Hematopoietic multipotent progenitor cell treated with erythropoietin and hydrocortisone succinate and interleukin-3 and kit ligand, for 4 days (in vitro differentiated cells): ENCODE measurements at regions not wholly inside any gene's neighbourhood (a gene's known extent, or its start where the extent isn't known, plus 50 kb on each side); places are given as distances from the start of the nearest gene placed in this dataset.
"Not testable (repeated sequence)": the region's sequence is repeated elsewhere in the genome, so short reads cannot be mapped to it uniquely, and the experiment has no call there.

Experiments used
- DNase-seq: peaks from one replicate; pipeline ENCODE4 v3.0.0-alpha.2; 2015

DNA sequence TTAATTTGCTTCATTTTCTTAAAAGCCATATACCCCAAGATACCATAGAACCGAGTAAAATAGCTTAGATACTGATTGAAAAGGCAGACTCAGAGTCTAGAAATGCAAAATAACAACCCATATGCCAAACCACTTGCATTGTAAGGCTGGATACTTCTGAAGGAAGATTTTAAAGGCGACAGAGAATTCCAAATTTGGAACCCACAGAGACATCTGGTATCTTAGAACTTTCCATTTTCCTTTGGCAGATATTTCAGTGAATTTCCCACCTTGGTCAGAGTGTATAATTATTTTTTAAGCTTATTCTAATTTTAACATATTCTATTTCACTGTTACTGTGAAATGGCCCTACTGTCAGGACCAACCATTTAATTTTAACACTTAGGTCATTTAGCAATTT is 186.4 kb upstream of the E2F7 start:
- no peak for DNase-seq

DNA sequence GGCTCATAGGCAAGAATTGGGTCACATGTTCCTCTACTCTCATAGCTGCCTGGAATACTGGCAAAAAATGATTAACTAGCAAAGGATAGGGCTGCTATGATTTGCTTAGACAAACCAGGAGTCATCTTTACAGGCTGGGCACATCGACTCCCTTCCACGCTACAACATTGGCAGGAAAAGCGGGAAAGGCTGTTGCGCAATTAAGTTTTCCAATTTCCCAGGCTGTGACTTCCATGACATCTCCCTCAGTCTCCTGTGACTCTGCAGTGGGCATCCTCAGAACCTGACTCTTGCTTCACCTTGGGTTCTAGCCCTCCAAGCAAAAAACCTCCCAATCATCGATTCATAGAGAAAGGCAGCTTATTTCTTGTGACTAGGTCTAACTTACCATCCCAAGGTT is 184.5 kb upstream of the E2F7 start:
- DNase-seq = no peak

DNA sequence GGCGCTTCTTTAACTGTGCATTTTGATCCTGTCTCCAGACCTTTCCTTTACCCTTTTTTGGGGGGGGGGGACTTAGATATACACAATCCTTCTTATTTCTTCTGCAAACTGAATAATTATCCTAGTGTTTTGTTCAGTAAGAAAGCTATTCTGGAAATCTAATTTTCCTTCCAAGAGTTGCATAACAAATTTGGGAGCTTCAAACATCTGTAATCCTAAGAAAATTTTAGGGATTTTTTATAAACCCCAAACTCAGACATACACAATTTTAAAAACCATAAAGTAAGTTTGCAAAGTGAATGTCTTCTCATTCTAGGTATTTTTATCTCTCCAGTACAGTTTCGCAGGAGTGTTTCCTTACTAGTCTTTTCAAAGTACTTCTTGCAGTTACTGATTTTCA is 182.7 kb upstream of the E2F7 start:
- no peak for DNase-seq

DNA sequence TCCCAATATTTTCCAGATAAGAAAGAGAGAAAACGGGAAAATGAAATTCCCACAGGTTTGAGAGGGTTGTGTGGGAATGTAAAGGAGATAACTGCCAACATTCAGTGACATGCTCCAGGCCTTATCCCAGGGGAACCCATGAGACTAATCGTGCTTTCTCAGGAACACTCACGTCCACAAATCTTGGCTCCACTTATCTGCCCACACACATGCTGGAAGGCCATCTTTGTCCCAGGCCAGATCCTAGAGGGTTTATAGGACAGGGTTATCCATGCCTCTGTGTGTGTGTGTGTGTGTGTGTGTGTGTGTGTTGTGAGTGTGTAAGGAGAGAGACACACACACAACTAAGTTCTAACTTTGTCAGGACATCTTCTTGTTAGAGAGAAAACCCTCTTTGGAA is 182.2 kb upstream of the E2F7 start:
- DNase-seq = no peak

DNA sequence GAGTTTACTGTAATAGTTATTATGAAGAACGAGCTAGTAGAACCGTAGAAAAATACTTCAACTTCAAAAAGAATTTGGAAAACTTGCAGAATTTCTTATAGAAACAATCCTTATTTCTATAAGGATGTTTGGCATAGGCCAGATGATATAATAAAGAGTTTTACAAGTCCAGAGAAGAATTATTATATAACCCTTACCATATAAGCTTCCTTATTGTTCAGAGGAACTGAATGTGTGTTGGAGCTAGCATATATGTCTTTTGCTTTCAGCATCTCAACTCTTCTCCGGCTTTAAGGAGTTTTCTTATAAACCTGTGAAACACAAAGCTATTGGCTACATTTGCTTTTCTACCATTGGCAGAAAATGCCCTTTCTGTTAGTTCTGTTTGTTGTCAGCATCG is 178.0 kb upstream of the E2F7 start:
- DNase-seq = no peak

DNA sequence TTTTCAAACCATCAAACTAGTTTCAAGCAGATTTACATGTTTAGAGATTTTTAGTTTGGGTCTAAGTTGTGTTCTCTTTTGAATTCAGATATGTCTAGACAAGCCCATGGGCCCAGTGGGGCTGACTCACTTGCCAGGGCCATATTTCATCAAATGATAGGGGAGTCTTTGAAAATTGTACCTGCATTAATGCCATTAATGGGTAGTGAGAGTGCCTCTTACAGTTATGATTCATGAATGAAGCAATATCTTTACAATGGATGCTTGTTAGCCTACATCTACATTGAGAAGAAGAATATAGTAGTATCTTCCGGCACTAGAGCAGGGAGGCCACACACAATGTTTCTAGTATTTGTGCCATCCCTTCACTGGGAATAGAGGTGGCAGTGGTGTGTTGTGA is 174.2 kb upstream of the E2F7 start:
- DNase-seq = no peak

DNA sequence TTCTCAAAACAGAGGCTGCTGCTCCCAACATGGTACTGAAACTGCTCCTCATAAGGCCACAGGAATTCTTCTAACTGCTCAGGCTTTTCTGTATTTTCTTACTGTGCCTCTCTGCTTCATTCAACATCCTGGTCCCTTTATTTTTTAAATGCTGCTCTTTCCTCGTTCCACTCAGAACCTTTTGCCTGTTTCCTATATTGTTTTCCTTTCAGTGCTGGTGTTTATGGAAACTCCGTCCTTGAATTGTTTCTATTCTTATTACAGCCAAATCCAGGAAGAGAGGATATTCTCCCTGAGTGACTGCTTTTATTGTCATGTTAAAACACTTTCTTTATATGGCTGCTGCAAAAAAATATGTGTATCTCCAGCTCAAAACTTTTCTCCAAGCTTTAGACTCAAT is 173.0 kb upstream of the E2F7 start:
- DNase-seq = no peak

DNA sequence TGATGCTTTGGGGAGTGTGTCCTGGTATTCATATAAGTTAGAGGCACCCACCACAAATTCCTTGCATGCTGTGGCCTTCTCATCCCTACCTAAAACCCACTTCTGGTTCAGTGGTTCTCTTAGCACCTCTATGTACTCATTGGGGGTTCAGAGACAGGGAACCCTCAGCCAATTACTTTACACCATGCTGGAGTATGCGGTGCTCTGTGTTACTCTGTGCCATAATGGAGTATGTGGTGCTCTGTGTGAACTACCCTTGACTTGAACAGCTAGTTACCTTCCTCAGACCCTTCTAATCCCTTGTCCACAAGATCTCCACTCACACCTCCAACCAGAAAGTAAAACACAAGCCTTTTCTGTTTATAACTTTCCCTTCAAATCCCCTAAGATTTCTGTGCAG is 172.5 kb upstream of the E2F7 start:
- no peak for DNase-seq

DNA sequence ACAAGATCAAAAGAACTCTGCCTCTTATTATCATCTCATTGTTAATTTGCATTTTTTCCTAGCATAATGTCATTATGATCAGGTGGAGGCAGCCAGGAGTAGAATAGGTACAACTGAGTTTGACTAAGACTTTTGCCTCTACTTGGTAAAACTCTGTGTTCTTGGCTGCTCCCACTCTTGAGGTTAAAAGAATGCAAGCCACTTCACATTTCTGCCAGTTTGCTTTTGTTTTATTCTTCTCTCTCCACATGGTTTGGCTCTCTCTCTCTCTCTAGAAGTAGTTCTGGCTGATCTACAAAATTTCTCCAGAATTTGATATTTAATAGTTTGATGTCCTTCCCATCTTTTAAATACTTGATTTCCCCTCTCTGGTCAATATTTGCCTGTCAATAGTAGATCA is 170.7 kb upstream of the E2F7 start:
- DNase-seq = no peak

DNA sequence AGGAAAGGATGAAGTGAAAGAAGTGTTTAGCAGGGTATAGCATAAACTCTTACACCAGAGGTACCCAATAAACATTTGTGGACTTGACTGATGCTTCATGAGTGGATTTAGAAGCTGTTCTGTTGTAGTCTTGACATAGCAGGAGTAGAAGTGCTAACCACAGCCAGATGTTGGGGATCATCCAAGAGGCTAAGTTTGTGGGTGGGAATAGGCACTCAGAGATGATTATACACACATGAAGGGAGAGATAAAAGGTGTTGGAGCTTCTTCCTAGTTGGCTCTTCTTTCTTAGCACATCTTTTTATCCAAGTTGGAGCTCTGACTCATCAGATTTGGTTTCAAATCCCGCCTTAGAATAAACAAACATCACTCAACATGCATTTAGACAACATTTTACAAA is 166.7 kb upstream of the E2F7 start:
- peak; percentile 9 for DNase-seq

DNA sequence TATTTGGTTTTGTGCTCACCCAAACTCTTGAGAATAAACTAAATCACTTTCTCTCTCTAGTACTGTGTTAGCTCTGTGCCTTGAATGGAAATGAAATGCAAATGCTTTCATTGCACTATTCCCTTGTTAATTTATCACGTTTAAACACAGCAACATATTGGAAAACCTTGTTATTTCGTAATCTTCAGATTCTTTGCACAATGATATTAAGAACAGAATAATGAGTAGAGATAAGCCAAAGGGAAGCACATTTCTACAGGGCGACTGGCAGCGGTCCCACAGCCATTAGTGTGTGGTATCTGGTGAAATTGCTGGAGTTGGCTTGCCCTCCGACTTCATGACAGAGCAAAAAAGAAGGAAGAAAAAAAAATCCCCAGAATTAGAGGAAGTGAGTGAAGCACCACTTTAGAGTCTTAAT is 166.1 kb upstream of the E2F7 start:
- peak; percentile 91 for DNase-seq

DNA sequence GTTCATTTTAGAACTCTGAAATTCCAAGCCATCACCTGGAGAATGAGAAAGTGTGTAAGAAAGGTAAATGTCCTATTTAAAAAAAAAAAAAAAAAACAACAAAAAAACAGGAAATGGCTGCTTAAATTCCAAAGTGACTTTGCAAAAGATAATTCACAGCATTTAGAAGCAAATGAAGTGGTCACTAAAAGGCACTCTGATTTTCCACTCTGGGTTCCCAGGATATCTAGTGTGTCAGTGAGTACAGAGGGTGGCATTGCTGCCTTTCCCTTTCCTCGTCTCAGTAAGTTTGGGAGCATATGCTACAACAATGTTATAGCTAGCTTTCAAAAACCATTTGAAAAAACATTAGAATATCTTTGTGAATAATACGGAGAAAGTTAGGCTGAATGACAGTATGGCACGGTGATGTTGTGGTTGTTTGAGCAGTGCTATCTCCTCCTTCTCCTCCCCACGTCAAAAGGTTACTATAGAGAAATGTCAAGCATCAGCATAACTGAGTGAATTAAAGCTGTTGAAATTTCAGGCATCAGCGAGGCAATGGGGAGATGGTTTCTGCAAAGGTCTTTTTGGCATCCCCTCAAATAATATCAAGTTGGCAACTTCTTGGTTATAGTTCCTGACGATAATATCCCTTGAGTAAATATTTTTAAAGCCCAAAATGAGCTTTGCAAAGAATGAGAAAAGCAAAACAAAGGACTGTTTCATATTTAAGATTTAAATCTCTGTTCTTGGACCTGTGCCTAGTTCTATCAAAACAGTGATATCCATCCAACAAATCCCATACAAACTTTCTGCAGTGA is 164.5 kb upstream of the E2F7 start:
- DNase-seq = no peak

DNA sequence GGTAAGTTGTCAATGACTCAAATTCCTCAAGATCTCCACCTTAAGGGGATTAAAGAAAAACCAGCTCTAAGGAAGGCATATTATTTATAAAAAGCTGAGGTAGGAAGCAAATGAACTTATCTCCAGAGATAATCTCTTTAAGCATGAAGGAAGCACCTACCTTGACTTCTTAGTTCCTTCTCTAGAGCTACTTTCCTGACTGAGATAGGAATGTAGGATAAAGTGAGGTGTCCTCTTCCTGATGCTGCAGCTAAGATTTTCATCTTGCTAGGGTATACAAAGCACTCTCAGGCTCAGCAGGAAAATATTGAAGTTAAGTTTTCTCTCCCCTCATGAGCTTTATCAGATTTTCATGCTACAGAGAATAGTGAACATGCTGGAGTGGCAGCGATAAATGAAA is 163.0 kb upstream of the E2F7 start:
- no peak for DNase-seq

DNA sequence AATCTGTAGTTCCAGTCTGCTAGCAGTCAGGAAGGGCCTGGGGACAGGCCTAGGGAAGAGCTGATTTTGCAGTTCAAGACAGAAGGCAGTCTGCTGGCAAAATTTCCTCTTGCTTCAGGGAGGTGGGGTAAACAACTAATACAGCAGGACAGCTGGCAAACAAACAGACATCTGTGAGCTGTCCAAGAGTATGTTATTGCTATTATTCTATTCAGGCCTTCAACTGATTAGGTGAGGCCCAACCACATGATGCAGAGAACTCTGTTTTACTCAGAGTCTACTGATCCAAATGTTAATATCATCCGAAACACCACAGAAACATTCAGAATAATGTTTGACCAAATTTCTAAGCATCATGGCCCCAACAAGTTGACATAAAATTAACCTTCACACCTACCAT is 161.0 kb upstream of the E2F7 start:
- DNase-seq = no peak

DNA sequence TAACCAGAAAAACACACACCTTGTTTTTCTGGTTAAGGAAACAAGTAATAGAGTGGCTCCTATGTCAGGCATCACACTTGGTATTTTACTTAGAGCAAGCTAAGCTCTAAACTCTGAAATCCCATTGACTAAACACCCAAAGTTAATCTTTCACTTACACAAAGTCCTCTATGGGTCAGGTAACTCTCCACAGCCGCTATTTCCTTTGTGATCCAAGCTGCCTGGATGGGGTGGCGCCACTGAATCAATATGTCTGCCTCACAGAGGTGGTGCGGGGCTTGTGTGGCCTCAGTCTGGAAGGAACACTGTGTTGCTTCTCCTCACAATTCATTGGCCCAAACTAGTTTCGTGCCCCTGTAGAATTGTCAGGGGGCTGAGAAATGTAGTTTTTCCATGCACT is 160.0 kb upstream of the E2F7 start:
- no peak for DNase-seq

DNA sequence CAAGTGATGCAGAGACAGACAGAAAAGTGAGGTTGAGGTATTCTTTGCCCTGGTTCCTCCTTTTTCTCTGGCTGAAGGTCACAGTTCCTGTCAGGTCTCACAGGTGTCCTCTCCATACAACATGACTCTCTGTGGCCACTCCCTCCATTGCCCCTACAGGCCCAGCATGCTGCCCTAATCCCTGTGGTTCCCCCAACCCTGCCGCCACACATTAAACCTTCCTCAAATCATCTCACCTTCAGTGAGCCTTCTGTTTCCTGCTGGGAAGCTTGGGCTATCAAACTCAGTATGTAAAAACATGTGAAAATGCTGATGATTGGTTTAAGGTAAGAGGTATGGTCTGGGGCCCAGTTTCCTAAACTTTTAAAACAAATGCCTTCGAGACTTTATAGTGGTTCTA is 159.0 kb upstream of the E2F7 start:
- DNase-seq = no peak

DNA sequence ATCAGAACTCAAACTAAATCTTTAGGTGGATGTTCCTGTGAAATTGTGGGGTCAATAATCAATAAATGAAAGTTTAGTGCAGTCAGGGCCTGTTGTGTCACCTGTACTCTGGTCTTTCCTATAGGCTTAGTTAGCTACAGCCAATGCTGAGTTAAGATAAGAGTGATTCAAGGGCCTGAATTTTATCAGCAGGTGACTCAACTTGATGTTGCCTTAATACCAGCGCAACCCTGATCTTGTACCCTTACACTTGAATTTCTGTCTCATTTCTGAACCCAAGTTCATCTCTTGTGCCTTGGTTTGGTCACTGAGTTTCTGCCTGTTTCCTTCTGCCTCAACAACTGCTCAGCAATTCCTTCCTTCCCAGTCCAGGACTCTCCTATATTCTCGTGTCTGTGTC is 157.0 kb upstream of the E2F7 start:
- DNase-seq = no peak

DNA sequence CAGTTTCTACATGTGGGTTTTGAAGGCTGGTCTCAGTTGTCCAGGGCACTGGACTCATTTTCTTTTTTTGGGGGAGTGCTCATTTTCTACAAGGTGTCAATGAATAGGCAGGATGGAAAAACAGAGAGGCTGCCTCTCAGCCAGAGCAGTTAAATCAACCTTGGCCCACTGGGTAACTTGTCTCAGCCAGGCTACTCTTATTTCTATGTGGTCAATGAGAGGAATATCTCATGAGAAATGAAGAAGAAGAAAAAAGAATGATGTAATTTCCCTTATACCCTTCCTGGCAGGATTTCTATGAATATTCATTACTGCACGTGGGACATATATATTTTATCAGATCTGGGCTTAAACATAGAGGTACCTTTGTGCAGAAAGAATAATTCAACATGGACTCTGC is 155.2 kb upstream of the E2F7 start:
- peak; percentile 37 for DNase-seq

DNA sequence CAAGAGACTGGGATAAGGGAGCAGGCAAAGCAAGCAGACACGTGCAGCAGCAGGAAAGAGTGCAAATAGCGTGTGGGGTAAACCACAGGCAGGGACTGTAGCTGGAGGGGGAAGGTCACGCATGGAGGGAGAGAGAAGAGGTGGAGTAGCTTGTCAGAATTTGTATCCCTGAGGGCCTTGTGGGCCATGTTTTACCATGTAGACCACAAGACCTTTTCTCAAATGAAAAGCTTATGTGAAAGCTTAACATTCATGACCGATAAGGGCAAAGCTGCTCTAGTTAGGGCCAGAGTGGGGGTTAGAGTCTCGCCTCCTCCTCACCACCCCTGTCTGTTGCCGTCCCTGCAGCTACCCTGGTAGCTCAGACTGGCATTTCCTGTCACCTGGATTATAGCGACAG is 152.9 kb upstream of the E2F7 start:
- DNase-seq = no peak

DNA sequence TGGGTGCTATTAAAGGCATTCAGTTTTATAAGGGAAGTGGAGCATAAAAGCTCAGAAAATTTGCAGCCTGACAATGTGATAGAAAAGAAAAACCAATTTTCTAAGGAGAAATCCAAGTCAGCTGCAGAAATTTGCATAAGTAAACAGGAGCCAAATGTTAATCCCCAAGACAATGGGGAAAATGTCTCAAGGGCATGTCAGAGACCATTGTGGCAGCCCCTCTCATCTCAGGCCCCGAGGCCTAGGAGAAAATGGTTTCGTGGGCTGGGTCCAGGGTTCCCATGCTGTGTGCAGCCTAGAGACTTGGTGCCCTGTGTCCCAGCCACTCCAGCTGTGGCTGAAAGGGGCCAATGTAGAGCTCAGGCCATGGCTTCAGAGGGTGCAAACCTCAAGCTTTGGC is 150.8 kb upstream of the E2F7 start:
- DNase-seq = not testable (repeated sequence)

DNA sequence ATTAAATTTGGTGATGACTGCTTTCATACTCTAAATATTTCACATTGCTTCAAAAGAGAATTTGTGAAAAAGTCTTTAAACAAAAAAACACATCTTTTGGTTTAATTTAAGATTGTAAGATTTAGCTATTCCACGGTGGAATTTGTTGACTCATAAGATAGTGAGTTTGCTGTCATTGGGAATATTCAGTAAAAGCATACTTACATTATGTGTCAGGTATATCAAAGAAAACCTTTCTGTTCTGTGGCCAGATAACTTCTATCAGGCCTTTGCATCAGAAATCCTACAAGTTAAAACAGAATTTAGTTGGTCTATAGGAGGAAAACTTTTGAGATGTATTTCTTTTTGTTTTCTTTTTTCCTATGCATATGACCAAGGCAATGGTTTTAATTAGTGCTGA is 148.8 kb upstream of the E2F7 start:
- no peak for DNase-seq

DNA sequence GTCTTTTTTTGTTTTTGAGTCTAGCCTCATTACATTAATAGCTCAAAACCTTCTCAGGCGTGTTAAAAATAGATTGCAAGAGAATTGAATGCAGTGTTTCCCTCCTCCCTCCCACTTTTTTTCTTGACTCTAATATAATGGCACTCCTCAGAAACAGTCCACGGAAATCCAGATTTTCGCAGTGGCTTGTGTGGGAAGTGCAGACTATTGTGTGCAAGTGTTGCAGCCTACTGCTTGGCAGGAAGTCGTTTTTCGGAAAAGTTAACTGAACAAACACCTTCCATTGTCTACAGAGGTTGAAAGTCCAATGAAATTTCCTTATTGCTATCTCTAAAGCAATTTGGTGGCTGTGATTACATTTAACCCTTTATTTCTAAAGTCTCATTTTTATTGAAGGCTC is 147.9 kb upstream of the E2F7 start:
- DNase-seq = no peak

DNA sequence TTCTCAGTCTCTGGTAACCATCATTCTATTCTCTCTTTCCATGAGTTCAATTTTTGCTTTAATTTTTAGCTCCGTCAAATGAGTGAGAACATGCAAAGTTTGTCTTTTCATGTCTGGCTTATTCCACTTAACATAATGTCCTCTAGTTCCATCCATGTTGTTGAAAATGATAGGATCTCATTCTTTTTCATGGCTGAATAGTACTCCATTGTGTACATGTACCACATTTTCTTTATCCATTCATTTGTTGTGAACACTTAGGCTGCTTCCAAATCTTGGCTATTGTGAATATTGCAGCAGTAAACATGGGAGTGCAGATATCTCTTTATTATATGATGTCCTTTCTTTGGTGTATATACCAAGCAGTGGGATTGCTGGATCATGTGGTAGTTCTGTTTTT is 145.4 kb upstream of the E2F7 start:
- no peak for DNase-seq

DNA sequence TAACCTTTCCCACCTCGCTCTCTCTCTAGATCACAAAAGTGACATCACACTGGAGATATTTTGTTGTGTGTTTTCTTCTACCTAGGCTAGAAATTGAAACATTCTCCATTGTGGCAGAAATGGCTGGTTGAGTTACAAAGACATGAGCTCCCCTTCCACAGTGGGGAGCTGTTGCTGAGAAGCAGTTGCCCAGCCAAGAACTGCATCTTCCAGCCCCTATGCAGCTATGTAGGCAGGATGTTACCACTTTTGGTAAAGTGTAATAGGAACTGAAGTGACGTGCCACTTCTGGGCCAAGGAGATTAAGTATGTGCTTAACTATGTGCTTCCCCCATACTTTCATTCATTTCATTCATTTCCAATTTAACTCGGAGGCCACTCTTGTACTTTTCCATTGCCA is 138.7 kb upstream of the E2F7 start:
- DNase-seq = peak; percentile 55

DNA sequence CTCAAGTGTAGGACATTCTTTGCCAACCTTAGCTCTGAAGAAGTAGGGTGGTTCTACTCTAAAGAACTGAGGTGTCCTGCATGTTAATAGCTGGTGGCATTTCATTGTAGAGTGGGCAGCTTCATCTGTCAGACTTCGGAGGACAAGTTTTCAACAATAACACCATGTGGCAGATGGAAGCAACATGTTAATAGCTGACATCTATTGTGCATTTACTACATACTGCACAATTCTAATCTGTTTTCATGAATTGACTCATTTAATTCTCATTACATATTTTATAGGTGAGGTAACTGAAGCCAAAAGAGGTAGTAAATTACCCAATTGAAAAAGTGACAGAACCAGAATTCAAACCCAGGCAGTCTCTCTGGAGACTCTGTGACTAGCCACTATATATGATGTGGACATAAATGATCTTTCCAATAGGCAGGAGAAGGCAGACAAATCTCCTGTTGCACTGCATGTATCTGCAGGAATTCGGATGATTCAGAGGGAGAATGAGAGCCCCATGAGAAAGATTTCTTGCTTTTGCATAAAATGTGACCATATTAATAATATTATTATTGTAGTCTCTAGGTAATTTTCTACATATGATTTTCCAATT is 137.2 kb upstream of the E2F7 start:
- no peak for DNase-seq
